GM12872 (cell line): ENCODE measurements at regions not wholly inside any gene's neighbourhood (a gene's known extent, or its start where the extent isn't known, plus 50 kb on each side); places are given as distances from the start of the nearest gene placed in this dataset.

Experiments
- TF ChIP-seq, protein P1 (sequence below): IDR thresholded peaks from 3 replicates; pipeline ENCODE4 v1.5.1; 2011; ENCODE audit warnings: low read depth, mild to moderate bottlenecking, low read length, moderate library complexity; ENCODE audit not compliant: insufficient read depth

DNA sequence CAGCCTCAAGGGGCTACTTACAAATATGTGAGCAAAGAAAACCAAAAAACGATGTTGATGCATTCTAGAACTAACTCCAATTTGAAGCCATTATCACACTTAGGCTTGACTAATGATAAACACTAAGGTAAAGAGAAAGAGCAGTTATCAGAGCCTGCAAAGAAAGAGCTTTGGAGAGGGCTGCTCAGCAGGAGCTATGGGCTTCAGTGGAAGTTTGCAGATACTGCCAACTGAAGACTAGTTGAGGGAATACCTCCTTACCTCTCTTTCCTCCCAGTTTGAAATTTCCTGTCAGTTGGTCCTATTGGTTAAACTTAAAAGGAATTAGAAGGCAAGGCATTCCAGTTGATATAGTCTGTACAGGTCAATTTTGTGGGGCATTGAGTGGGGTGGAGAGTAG, 498.1 kb upstream of the POT1 start:
- TF ChIP-seq, protein P1, sequence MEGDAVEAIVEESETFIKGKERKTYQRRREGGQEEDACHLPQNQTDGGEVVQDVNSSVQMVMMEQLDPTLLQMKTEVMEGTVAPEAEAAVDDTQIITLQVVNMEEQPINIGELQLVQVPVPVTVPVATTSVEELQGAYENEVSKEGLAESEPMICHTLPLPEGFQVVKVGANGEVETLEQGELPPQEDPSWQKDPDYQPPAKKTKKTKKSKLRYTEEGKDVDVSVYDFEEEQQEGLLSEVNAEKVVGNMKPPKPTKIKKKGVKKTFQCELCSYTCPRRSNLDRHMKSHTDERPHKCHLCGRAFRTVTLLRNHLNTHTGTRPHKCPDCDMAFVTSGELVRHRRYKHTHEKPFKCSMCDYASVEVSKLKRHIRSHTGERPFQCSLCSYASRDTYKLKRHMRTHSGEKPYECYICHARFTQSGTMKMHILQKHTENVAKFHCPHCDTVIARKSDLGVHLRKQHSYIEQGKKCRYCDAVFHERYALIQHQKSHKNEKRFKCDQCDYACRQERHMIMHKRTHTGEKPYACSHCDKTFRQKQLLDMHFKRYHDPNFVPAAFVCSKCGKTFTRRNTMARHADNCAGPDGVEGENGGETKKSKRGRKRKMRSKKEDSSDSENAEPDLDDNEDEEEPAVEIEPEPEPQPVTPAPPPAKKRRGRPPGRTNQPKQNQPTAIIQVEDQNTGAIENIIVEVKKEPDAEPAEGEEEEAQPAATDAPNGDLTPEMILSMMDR = no peak

DNA sequence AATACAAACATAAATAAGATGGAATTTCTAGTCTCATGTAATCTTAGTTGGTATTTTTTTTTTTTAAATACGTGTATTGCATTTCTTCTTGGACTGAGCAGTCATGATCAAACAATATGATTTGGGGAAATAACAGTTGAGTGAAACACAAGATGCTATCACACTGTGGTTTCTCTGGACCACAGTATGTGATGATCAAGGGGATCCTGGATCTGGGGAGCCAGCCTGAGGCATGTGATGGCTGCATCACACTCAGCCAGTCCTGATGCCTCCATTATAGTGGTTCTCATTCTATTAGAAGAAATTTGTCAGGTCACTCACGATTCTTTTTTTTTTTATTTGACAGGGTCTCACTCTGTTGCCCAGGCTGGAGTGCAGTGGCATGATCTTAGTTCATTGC, 495.9 kb upstream of the POT1 start:
- TF ChIP-seq, protein P1 = no peak

- TF ChIP-seq, protein P1 = no peak
Observed at GRCh38 chr7:125424721-125425120, 495.1 kb upstream of the POT1 start.

- TF ChIP-seq, protein P1 = no peak
Observed at GRCh38 chr7:125423458-125424155, 494.0 kb upstream of the POT1 start.

- TF ChIP-seq, protein P1 = no peak
Observed at GRCh38 chr7:125412890-125413665, 483.5 kb upstream of the POT1 start.

DNA sequence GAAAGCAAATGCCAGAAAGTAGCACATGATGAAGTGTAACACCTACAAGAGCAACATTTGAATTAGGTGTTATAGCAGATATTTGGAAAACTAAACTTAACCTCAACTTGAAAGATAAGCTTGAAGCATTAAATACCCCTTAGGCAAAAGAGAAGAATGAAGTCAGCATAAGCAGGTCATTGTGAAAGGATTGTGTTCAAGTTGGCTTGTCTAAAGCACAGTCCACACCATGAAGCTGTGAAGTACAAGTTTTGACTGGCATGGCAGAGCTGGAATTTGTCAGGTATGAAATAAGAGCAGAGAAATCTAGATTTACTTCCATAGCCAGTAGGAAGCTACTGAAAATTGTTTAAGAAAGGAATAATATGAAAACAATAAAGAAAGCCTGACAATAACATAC, 480.3 kb upstream of the POT1 start:
- TF ChIP-seq, protein P1 = no peak

DNA sequence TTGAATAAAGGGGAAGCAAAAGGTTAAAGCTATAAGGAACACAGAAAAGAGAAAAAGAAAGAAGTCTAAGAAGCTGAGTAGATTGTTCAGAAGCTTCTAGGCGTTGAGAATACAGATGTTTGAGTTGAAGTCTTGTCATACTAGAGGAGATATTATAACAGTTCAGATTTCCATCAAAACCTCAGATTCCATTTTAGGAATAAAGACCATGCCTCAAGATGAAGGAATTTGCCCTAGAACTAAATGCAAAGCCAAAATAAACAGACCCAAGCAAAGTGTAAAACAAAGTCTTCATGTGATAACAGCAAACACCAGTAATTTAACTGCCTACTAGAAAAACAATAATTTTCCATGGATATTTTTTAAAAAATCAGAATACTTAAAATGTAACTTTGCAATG, 476.5 kb upstream of the POT1 start:
- TF ChIP-seq, protein P1 = no peak
